ENCODE measurements at regions not wholly inside any gene's neighbourhood (a gene's known extent, or its start where the extent isn't known, plus 50 kb on each side); places are given as distances from the start of the nearest gene placed in this dataset.

GRCh38 chr15:38164507-38164906, 88.1 kb upstream of the SPRED1 start:
- no peak for DNase-seq (ENCODE audit: low read depth in 2 of 2, low spot score in 1 of 2)

GRCh38 chr15:38168467-38169070, 84.1 kb upstream of the SPRED1 start:
- DNase-seq (ENCODE audit: low read depth in 2 of 2, low spot score in 1 of 2): no peak

GRCh38 chr15:38171973-38172372, 80.7 kb upstream of the SPRED1 start:
- no peak for DNase-seq (ENCODE audit: low read depth in 2 of 2, low spot score in 1 of 2)

- DNase-seq (ENCODE audit: low read depth in 2 of 2, low spot score in 1 of 2): no peak
Observed at GRCh38 chr15:38174691-38175090, 77.9 kb upstream of the SPRED1 start.

- DNase-seq (ENCODE audit: low read depth in 2 of 2, low spot score in 1 of 2): no peak
Observed at GRCh38 chr15:38176155-38176554, 76.5 kb upstream of the SPRED1 start.

GRCh38 chr15:38176691-38177090, 75.9 kb upstream of the SPRED1 start:
- no peak for DNase-seq (ENCODE audit: low read depth in 2 of 2, low spot score in 1 of 2)

GRCh38 chr15:38182900-38183299, 69.7 kb upstream of the SPRED1 start:
- no peak for DNase-seq (ENCODE audit: low read depth in 2 of 2, low spot score in 1 of 2)

GRCh38 chr15:38186507-38186906, 66.1 kb upstream of the SPRED1 start:
- DNase-seq (ENCODE audit: low read depth in 2 of 2, low spot score in 1 of 2): no peak

- DNase-seq (ENCODE audit: low read depth in 2 of 2, low spot score in 1 of 2): no peak
Observed at GRCh38 chr15:38187630-38188313, 64.9 kb upstream of the SPRED1 start.

GRCh38 chr15:38189671-38190295, 62.9 kb upstream of the SPRED1 start:
- no peak for DNase-seq (ENCODE audit: low read depth in 2 of 2, low spot score in 1 of 2)

- no peak for DNase-seq (ENCODE audit: low read depth in 2 of 2, low spot score in 1 of 2)
Observed at GRCh38 chr15:38190501-38190900, 62.1 kb upstream of the SPRED1 start.

- DNase-seq (ENCODE audit: low read depth in 2 of 2, low spot score in 1 of 2): no peak
Observed at GRCh38 chr15:38192496-38192895, 60.1 kb upstream of the SPRED1 start.

- DNase-seq (ENCODE audit: low read depth in 2 of 2, low spot score in 1 of 2): no peak
Observed at GRCh38 chr15:38193496-38193895, 59.1 kb upstream of the SPRED1 start.

- DNase-seq (ENCODE audit: low read depth in 2 of 2, low spot score in 1 of 2): no peak
Observed at GRCh38 chr15:38195191-38195901, 57.3 kb upstream of the SPRED1 start.

GRCh38 chr15:38196076-38196475, 56.6 kb upstream of the SPRED1 start:
- no peak for DNase-seq (ENCODE audit: low read depth in 2 of 2, low spot score in 1 of 2)

- DNase-seq (ENCODE audit: low read depth in 2 of 2, low spot score in 1 of 2): no peak
Observed at GRCh38 chr15:38197553-38197952, 55.1 kb upstream of the SPRED1 start.

- no peak for DNase-seq (ENCODE audit: low read depth in 2 of 2, low spot score in 1 of 2)
Observed at GRCh38 chr15:38201714-38202113, 50.9 kb upstream of the SPRED1 start.

- DNase-seq (ENCODE audit: low read depth in 2 of 2, low spot score in 1 of 2): no peak
Observed at GRCh38 chr15:38202361-38202760, 50.3 kb upstream of the SPRED1 start.

All from stimulated activated CD8-positive, alpha-beta memory T cell treated with anti-CD3 and anti-CD28 coated beads, Interleukin-4, amount 100 ng/mL, for 1 hour (primary cell).